ENCODE measurements at regions not wholly inside any gene's neighbourhood (a gene's known extent, or its start where the extent isn't known, plus 50 kb on each side); places are given as distances from the start of the nearest gene placed in this dataset.

GRCh38 chr18:29250259-29250658 is 1073.3 kb upstream of the CDH2 start:
- no peak for TF ChIP-seq CTCF (IDR thresholded peaks at IDR 0.05)
- no peak for TF ChIP-seq POLR2A (IDR thresholded peaks at IDR 0.05)
